Hepatocyte (in vitro differentiated cells): ENCODE measurements at regions not wholly inside any gene's neighbourhood (a gene's known extent, or its start where the extent isn't known, plus 50 kb on each side); places are given as distances from the start of the nearest gene placed in this dataset.

Experiments
- DNase-seq: peaks from one replicate; pipeline ENCODE4 v3.0.0-alpha.2; 2016; ENCODE audit warnings: low spot score
- H2AFZ ChIP-seq: fragments of 200-600 bp; sonication (generic); 2 replicates; pipeline ENCODE4 v1.6.0; 2016; ENCODE audit warnings: antibody characterized with exemption, mild to moderate bottlenecking
- H3K27ac ChIP-seq: fragments of 200-600 bp; sonication (generic); 2 replicates; pipeline ENCODE4 v1.5.1; 2016; ENCODE audit warnings: mild to moderate bottlenecking
- H3K27me3 ChIP-seq: fragments of 200-600 bp; sonication (generic); 2 replicates; pipeline ENCODE4 v1.6.1; 2016
- H3K36me3 ChIP-seq: fragments of 200-600 bp; sonication (generic); replicated peaks from 2 replicates; pipeline ENCODE4 v1.5.1; 2016; ENCODE audit warnings: low read depth; ENCODE audit not compliant: insufficient read depth
- H3K4me1 ChIP-seq: fragments of 200-600 bp; sonication (generic); 2 replicates; pipeline ENCODE4 v1.5.1; 2016; ENCODE audit warnings: mild to moderate bottlenecking, moderate library complexity; ENCODE audit not compliant: insufficient read depth
- H3K4me2 ChIP-seq: fragments of 200-600 bp; sonication (generic); 2 replicates; pipeline ENCODE4 v1.6.0; 2016
- H3K4me3 ChIP-seq: fragments of 200-600 bp; sonication (generic); 2 replicates; pipeline ENCODE4 v1.5.1; 2016; ENCODE audit warnings: mild to moderate bottlenecking
- H3K79me2 ChIP-seq: fragments of 200-600 bp; sonication (generic); 2 replicates; pipeline ENCODE4 v1.6.0; 2017; ENCODE audit warnings: mild to moderate bottlenecking
- H3K9me2 ChIP-seq: fragments of 200-600 bp; sonication (generic); replicated peaks from 2 replicates; pipeline ENCODE4 v1.6.0; 2017; ENCODE audit warnings: mild to moderate bottlenecking; ENCODE audit not compliant: insufficient read depth
- H3K9me3 ChIP-seq: fragments of 200-600 bp; sonication (generic); 2 replicates; pipeline ENCODE4 v1.5.1; 2016; ENCODE audit warnings: low read depth, mild to moderate bottlenecking
- H4K20me1 ChIP-seq: fragments of 200-600 bp; sonication (generic); 2 replicates; pipeline ENCODE4 v1.6.0; 2016; ENCODE audit warnings: mild to moderate bottlenecking; ENCODE audit not compliant: insufficient read depth, poor library complexity, severe bottlenecking
- CTCF ChIP-seq: fragments of 200-600 bp; sonication (generic); IDR thresholded peaks from 2 replicates; pipeline ENCODE4 v1.5.1; 2016; ENCODE audit warnings: antibody characterized with exemption, mild to moderate bottlenecking; ENCODE audit not compliant: poor library complexity
- EZH2 ChIP-seq: fragments of 200-600 bp; sonication (generic); IDR thresholded peaks from 2 replicates; pipeline ENCODE4 v1.6.1; 2016; ENCODE audit warnings: antibody characterized with exemption, mild to moderate bottlenecking, borderline replicate concordance
- EZH2phosphoT487 ChIP-seq: fragments of 200-600 bp; sonication (generic); IDR thresholded peaks from one replicate; pipeline ENCODE4 v1.6.1; 2018; ENCODE audit warnings: antibody characterized with exemption, mild to moderate bottlenecking, low read depth, moderate library complexity; ENCODE audit not compliant: unreplicated experiment, severe bottlenecking
- WGBS: methylation state at CpG from one replicate; pipeline ENCODE4 v1.1.6; 2016; ENCODE audit warnings: low lambda C conversion rate; ENCODE audit errors: missing lambda C conversion rate; 5-methylcytosine and 5-hydroxymethylcytosine counted together

DNA sequence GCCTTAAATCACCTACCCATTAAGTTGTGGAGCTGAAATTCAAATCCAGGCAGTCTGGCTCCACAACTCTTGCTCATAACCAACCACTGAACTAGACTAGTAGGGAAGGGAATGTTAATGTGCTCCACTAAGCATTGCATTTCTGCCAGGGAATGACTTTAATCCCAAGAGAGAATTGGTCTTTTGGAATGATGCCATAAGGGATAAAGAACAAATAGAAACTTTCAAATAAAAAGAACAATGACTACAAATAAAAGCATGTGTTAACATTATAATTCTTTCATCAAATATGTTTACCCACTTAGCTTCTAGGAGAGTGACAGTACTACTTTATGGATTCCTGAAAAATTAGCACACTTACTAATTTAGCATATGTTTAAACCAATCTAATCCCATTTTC lies 905.9 kb downstream of the CENPC start:
- H3K79me2 ChIP-seq: no peaks in the 10 kb centered on the region
- no peak overlapping the region for H2AFZ ChIP-seq
- H3K4me2 ChIP-seq: no peak overlapping the region
- H3K9me3 ChIP-seq: no peaks in the 10 kb centered on the region
- no peak overlapping the region for H3K27ac ChIP-seq
- H3K9me2 ChIP-seq: no peaks in the 10 kb centered on the region
- no peak for DNase-seq
- no peak for TF ChIP-seq EZH2
- TF ChIP-seq EZH2phosphoT487: no peak
- no peak for TF ChIP-seq CTCF
- no peaks in the 10 kb centered on the region for H3K4me1 ChIP-seq
- no peaks in the 10 kb centered on the region for H3K36me3 ChIP-seq
- H4K20me1 ChIP-seq: no peaks in the 10 kb centered on the region
- H3K27me3 ChIP-seq: no peaks in the 10 kb centered on the region
- H3K4me3 ChIP-seq: no peak overlapping the region

GRCh38 chr4:66636349-66636748 lies 909.0 kb downstream of the CENPC start:
- no peak for DNase-seq
- 86% methylated on average over 2 of the region's 2 CpGs for WGBS

GRCh38 chr4:66633477-66633876 lies 911.8 kb downstream of the CENPC start:
- Histone ChIP-seq H3K9me2 (no peaks in the 10 kb centered on the region), H3K4me2 (no peak overlapping the region), H3K36me3 (no peaks in the 10 kb centered on the region), H2AFZ (no peak overlapping the region), H3K27me3 (no peaks in the 10 kb centered on the region), H4K20me1 (no peaks in the 10 kb centered on the region), H3K27ac (no peak overlapping the region), H3K4me1 (no peaks in the 10 kb centered on the region), H3K4me3 (no peak overlapping the region), H3K79me2 (no peaks in the 10 kb centered on the region), H3K9me3 (no peaks in the 10 kb centered on the region)
- TF ChIP-seq EZH2phosphoT487: no peak
- no peak for TF ChIP-seq CTCF
- TF ChIP-seq EZH2: no peak
- WGBS: 92% methylated on average over 2 of the region's 2 CpGs
- DNase-seq: no peak

More at GRCh38 chr4:66636349-66636748, 909.0 kb downstream of the CENPC start:
- Histone ChIP-seq H3K9me3 (no peaks in the 10 kb centered on the region), H3K4me2 (no peak overlapping the region), H4K20me1 (no peaks in the 10 kb centered on the region), H2AFZ (no peak overlapping the region), H3K27ac (no peak overlapping the region), H3K9me2 (no peaks in the 10 kb centered on the region), H3K4me3 (no peak overlapping the region), H3K27me3 (no peaks in the 10 kb centered on the region), H3K79me2 (no peaks in the 10 kb centered on the region), H3K36me3 (no peaks in the 10 kb centered on the region), H3K4me1 (no peaks in the 10 kb centered on the region)
- TF ChIP-seq EZH2phosphoT487: no peak
- no peak for TF ChIP-seq CTCF
- TF ChIP-seq EZH2: no peak

- Histone ChIP-seq H4K20me1 (no peaks in the 10 kb centered on the region), H3K9me2 (no peaks in the 10 kb centered on the region), H3K9me3 (no peaks in the 10 kb centered on the region), H3K36me3 (no peaks in the 10 kb centered on the region), H3K27ac (no peak overlapping the region), H3K4me2 (no peak overlapping the region), H2AFZ (no peak overlapping the region), H3K4me1 (no peaks in the 10 kb centered on the region), H3K79me2 (no peaks in the 10 kb centered on the region), H3K4me3 (no peak overlapping the region), H3K27me3 (no peaks in the 10 kb centered on the region)
- no peak for DNase-seq
- no peak for TF ChIP-seq CTCF
- no peak for TF ChIP-seq EZH2phosphoT487
- no peak for TF ChIP-seq EZH2
Measured at GRCh38 chr4:66629927-66630326, 915.4 kb downstream of the CENPC start.
